ENCODE measurements at regions not wholly inside any gene's neighbourhood (a gene's known extent, or its start where the extent isn't known, plus 50 kb on each side); places are given as distances from the start of the nearest gene placed in this dataset.

- H3K4me1 Mint-ChIP-seq: no peaks in the 10 kb centered on the region
- H3K27me3 Mint-ChIP-seq (ENCODE audit: low read depth, poor library complexity): peaks cover 6% of the 10 kb centered on the region
- H3K27ac Mint-ChIP-seq: no peak overlapping the region
- peak; percentile 16 for DNase-seq
- peak; percentile 35 for TF ChIP-seq CTCF (IDR thresholded peaks at IDR 0.05)
- H3K36me3 Mint-ChIP-seq (ENCODE audit: low read depth): peaks cover 5% of the 10 kb centered on the region
- no peak overlapping the region for H3K4me3 Mint-ChIP-seq
- H3K9me3 Mint-ChIP-seq: peaks cover 73% of the 10 kb centered on the region
These were observed 288.2 kb downstream of the IKZF2 start for GRCh38 chr2:212863185-212863588.

GRCh38 chr2:212858496-212858895, 292.9 kb downstream of the IKZF2 start:
- no peak for DNase-seq
- Mint-ChIP-seq H3K27ac (no peak overlapping the region), H3K36me3 (ENCODE audit: low read depth) (peaks cover under 1% of the 10 kb centered on the region), H3K27me3 (ENCODE audit: low read depth, poor library complexity) (peaks cover 5% of the 10 kb centered on the region), H3K4me3 (no peak overlapping the region), H3K4me1 (no peaks in the 10 kb centered on the region), H3K9me3 (peaks cover 43% of the 10 kb centered on the region)
- no peak for TF ChIP-seq CTCF (IDR thresholded peaks at IDR 0.05)

- H3K27me3 Mint-ChIP-seq (ENCODE audit: low read depth, poor library complexity): peaks cover 5% of the 10 kb centered on the region
- H3K36me3 Mint-ChIP-seq (ENCODE audit: low read depth): no peaks in the 10 kb centered on the region
- no peaks in the 10 kb centered on the region for H3K4me1 Mint-ChIP-seq
- H3K27ac Mint-ChIP-seq: no peak overlapping the region
- no peak for DNase-seq
- H3K4me3 Mint-ChIP-seq: no peak overlapping the region
- no peak for TF ChIP-seq CTCF (IDR thresholded peaks at IDR 0.05)
- peaks cover 10% of the 10 kb centered on the region for H3K9me3 Mint-ChIP-seq
These were observed 296.6 kb downstream of the IKZF2 start for GRCh38 chr2:212854771-212855170.

GRCh38 chr2:212854116-212854515, 297.3 kb downstream of the IKZF2 start:
- DNase-seq: no peak
- Mint-ChIP-seq H3K4me1 (no peaks in the 10 kb centered on the region), H3K9me3 (peaks cover 4% of the 10 kb centered on the region), H3K36me3 (ENCODE audit: low read depth) (no peaks in the 10 kb centered on the region), H3K27me3 (ENCODE audit: low read depth, poor library complexity) (peaks cover 2% of the 10 kb centered on the region), H3K27ac (no peak overlapping the region), H3K4me3 (no peak overlapping the region)
- no peak for TF ChIP-seq CTCF (IDR thresholded peaks at IDR 0.05)

DNA sequence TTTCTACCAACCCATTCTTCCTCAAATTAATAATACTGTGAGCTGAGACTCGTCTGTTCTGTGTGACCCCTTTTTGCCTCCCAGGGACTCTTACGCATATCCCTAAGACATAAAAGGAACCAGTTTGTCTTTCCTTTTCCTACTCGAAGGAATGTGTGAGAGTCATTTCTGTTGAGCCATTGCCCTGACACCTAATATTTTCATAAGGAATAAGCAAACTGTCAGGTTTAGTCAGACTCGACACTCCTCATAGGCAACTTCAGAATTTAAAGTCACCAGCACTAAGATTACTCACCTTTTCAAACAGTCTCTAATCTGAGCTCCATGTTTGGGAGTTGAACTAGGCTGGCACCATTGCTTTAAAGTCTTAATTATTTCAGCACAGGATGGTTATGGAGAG, 305.5 kb downstream of the IKZF2 start:
- H3K4me3 Mint-ChIP-seq: no peak overlapping the region
- H3K36me3 Mint-ChIP-seq (ENCODE audit: low read depth): no peaks in the 10 kb centered on the region
- no peak for DNase-seq
- TF ChIP-seq CTCF (IDR thresholded peaks at IDR 0.05): no peak
- H3K4me1 Mint-ChIP-seq: no peaks in the 10 kb centered on the region
- no peak overlapping the region for H3K27ac Mint-ChIP-seq
- no peaks in the 10 kb centered on the region for H3K9me3 Mint-ChIP-seq
- H3K27me3 Mint-ChIP-seq (ENCODE audit: low read depth, poor library complexity): peaks cover 3% of the 10 kb centered on the region

GRCh38 chr2:212843409-212844199, 305.0 kb upstream of the ERBB4 start:
- no peaks in the 10 kb centered on the region for H3K9me3 Mint-ChIP-seq
- peaks cover 3% of the 10 kb centered on the region for H3K27me3 Mint-ChIP-seq (ENCODE audit: low read depth, poor library complexity)
- no peak overlapping the region for H3K27ac Mint-ChIP-seq
- DNase-seq: no peak
- no peaks in the 10 kb centered on the region for H3K4me1 Mint-ChIP-seq
- no peaks in the 10 kb centered on the region for H3K36me3 Mint-ChIP-seq (ENCODE audit: low read depth)
- TF ChIP-seq CTCF (IDR thresholded peaks at IDR 0.05): no peak
- no peak overlapping the region for H3K4me3 Mint-ChIP-seq

All from nephron progenitor cell (in vitro differentiated cells).